Hippocampal formation (tissue), 2 donors: ENCODE measurements at regions not wholly inside any gene's neighbourhood (a gene's known extent, or its start where the extent isn't known, plus 50 kb on each side); places are given as distances from the start of the nearest gene placed in this dataset.
"Not testable (repeated sequence)": the region's sequence is repeated elsewhere in the genome, so short reads cannot be mapped to it uniquely, and the experiment has no call there.

Experiments
- DNase-seq, 2 donors: peaks; one replicate each; lab custom pipeline; 2025; lab: John Stamatoyannopoulos, UW

GRCh38 chr5:103377638-103378037 is 119.1 kb downstream of the MACIR start:
- not testable (repeated sequence) for DNase-seq

GRCh38 chr5:103375863-103376591 is 117.5 kb downstream of the MACIR start:
- DNase-seq: no peak

DNA sequence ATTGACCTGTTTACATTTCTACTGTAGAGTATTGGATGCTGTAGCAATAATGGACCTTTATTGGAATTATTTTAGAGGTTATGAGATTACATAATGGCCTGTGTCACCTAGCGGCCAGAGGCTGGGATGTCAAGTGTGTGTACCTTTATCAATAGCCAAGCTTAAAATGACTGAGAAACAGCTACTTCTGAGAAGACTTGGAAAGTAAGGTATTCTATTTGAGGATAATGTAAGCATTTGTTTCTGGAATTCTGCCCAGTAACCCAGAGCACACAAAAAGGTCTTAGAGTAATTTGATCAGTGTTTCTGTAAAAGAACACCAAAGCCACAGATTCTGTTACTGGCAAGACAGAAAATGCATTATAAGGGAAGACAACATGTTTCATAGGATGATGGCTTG is 116.8 kb downstream of the MACIR start:
- DNase-seq: no peak

DNA sequence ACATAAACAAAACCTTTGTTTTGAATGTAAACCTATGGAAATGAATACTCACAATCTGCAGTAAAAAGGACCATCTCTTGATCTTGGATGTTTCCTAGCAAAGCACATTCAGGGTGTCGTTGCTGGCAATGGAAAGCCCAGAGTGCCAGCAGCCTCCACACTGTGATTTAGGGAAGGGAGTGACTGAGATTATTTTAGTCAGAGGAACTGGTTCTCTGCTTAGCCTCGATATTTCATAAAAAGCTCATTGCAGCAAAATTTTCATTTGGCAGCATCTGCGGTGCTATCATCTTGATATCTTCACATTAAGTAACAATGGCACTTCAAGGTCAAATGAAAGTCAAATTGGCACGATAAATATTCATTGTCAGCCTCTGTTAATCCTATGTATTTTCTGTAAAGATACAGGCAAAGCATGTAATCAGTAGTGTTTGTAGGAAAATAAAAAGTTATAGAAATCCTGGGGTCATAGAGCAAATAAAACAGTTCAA is 116.0 kb downstream of the MACIR start:
- no peak for DNase-seq

DNA sequence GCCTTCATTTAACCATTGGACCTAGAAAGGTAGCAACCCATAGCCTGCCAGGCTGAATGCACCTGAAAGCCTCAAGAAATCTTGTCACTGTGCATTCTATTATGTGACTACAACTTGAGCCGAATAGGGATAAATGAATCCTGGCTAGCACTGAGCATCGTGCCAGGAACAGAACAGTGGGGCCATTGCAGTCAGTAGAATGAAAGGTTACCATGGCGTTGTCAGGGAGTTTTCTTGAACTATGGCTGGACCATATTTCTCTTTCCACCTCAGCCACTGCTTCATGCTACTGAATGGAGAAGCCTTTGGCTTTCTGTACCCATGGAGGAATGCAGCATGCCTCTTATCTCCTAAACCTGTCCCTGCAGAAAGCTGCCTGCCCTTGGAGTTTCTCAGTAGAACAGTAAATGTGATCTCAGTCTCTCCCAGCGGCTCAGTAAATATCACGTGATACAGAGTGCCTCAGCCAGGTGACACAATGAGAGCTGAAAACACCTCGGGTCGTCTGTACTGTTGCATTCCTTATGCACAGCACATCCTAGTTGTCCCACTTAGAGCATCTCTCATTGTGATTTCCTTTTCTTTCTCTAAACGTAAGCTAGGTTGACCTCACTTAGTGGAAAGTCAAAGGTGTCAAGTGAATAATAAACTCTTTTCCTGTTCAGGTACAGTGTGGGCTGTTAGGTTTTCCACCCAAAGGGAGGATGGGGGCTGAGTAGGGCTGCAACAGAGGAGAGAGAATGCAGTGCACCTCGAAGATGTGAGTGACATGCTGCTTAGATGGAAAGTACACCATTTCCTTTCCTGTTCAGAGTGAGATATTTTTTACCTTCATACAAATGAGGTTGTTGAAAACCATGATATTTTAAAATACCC is 115.3 kb downstream of the MACIR start:
- no peak for DNase-seq

GRCh38 chr5:103371046-103371607 is 112.6 kb downstream of the MACIR start:
- DNase-seq: no peak

DNA sequence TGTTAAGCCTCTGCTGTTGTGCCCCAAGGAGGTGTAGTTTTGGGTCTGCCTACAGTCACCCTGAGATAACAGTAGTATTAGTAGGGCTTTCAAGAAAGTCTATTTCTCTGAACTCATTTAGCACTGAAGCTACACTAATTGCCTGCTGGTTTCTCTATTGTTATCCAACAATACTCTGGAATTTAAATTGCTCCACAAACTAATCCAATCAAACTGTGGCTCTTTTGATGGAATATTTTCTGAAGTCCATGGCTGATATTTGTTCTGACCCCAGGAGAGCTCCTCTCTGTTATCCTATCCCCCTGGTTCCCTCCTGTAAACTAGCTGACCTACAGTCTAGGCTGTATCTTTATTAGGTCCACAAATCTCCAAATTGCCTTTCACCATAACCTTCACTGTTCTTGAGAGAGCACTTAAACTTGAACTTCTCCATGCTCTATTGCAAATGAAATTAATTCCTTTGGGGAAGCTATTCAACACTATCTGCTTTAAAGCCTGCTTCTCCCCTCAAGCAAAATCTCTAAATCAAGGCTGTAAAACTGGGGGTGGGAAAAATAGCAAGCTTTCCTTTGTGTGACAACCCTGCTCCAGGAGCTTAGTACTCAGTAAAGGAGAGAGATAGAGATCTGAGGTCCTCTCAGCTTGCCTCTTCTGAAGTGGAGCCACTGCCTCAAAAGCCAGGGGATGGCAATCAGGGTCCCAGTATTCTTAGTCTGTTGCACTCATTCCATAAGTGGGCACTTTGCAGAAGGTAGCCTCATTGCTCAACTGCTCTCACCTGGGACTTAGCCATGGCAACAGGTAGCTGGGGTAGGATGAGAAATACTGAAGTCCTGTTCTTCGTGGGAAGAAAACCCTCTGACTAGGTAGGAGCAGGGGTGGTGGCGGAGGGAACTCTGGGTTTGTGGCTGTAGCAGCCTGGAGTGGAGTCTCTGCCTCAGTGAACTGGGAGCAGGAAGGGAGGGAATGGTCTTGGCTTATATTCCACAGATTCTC is 110.9 kb downstream of the MACIR start:
- no peak for DNase-seq

GRCh38 chr5:103367702-103368101 is 109.1 kb downstream of the MACIR start:
- DNase-seq: no peak

- DNase-seq: no peak
Measured at GRCh38 chr5:103366918-103367549, 108.5 kb downstream of the MACIR start.

DNA sequence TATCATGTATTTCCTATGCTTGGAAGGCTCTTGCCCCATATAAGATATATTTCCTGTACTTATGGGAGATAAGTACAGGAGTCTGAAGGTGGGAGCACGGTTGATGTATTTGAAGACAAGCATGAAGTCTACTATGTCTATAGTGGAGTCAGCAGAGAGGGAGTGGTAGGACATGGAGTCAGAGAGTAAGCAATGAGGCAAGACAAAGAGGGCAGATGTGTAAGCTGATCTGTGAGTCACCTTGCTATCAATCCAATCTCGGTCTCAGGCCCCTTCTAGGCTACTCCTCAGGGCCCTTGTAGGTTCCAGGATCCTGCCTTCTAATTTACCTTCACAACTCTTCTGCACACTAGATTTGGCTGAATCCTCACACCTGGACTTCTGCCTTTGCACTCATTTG is 105.5 kb downstream of the MACIR start:
- no peak for DNase-seq

- no peak for DNase-seq
Measured at GRCh38 chr5:103362211-103362610, 103.6 kb downstream of the MACIR start.

DNA sequence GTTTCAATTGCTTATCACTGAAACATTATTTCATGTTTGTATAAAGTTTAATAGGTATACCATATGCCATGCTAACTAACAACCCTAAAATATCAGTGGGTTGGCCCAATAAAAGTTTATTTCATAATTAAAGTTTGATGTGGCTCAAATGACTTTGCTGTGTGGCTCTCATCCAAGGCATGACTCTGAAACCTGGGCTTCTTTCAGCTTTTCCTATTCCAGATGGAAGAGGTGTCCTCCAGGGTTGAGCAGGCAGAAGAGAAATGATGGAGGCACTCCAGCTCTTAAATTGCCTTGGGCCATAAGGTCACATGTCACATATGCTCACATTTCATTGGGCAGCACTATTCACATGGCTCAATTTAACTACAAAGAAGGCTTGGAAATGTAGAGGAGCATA is 101.9 kb downstream of the MACIR start:
- DNase-seq: no peak

GRCh38 chr5:103358305-103358995 is 99.9 kb downstream of the MACIR start:
- no peak for DNase-seq

- DNase-seq: no peak
Measured at GRCh38 chr5:103357636-103358035, 99.1 kb downstream of the MACIR start.

DNA sequence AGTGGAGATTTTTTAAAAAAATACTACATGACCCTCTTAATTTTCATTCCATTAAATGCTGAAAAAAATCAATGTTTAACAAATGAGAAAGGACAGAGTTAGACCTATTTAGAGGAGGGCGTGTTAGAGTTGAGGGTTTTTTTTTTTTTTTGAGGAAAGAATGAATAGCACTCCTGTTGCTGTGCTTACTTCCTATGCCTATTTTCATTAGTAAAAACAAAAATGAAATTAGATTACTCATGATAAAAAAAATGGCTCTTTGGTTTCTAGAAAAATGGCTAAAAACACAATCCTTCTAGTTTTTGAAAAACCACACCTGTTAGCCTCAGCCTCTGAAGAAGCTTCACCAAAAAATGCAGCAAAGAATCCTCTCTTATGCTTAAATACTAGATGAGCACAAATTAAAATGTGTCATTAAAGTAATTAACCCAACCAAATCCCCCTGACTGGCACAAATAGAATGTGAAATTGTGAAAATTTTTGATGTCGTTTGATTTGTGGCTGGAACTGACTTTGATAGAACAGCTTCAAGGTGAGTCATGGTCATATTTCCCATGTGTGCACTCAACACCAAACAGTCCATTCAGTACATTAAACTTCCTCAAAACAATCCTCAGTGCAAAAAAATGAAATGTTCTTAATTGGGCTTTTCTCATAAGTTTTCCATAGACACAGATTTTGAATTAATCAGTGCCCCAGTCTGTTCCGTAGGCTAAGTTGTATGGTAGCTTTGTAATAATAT is 98.0 kb downstream of the MACIR start:
- no peak for DNase-seq

- no peak for DNase-seq
Measured at GRCh38 chr5:103355579-103355978, 97.0 kb downstream of the MACIR start.

- no peak for DNase-seq
Measured at GRCh38 chr5:103354446-103354845, 95.9 kb downstream of the MACIR start.

DNA sequence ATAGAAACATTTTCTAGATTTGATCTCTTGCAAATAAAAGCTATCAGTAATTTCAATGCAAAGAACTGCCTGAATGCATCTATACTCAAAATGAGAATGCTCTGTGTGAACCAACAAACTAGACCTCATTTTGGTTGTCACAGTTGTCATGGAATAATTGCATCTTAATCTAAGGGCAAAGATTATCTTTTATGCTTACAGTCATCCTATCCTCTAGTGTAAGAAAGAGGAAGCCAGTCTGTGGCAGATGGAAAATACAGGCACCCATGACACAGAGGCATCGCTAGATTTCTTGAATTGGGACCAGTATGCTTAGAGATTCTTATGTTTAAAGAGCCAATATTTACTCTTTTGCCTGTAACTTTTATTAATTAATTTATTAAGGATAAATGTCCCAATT is 95.0 kb downstream of the MACIR start:
- DNase-seq: no peak

- DNase-seq: no peak
Measured at GRCh38 chr5:103347716-103348423, 89.3 kb downstream of the MACIR start.
